GM06990 (cell line): ENCODE measurements at regions not wholly inside any gene's neighbourhood (a gene's known extent, or its start where the extent isn't known, plus 50 kb on each side); places are given as distances from the start of the nearest gene placed in this dataset.

Experiments used
- DNase-seq: peaks from one replicate; pipeline ENCODE4 v3.0.0-alpha.2; 2011; ENCODE audit not compliant: insufficient read length; ENCODE audit errors: extremely low read depth
- H3K27me3 ChIP-seq: replicated peaks from 2 replicates; pipeline ENCODE4 v1.6.0; 2011; ENCODE audit warnings: low read length; ENCODE audit not compliant: control insufficient read depth, insufficient read depth
- H3K36me3 ChIP-seq: 2 replicates; pipeline ENCODE4 v1.5.1; 2011; ENCODE audit warnings: low read length; ENCODE audit not compliant: control insufficient read depth, insufficient read depth
- H3K4me3 ChIP-seq: replicated peaks from 2 replicates; pipeline ENCODE4 v1.5.1; 2011; ENCODE audit warnings: low read depth, mild to moderate bottlenecking, control low read depth, low read length
- CTCF ChIP-seq: IDR thresholded peaks from 2 replicates; pipeline ENCODE4 v1.5.1; 2011; ENCODE audit warnings: low read length, control low read depth, mild to moderate bottlenecking, inconsistent platforms; ENCODE audit not compliant: insufficient read depth, poor library complexity, severe bottlenecking

GRCh38 chr4:75251547-75251946 is 262.7 kb downstream of the RCHY1 start:
- TF ChIP-seq CTCF = no peak
- Histone ChIP-seq H3K27me3 (no peaks in the 10 kb centered on the region), H3K4me3 (no peak overlapping the region), H3K36me3 (no peaks in the 10 kb centered on the region)
- DNase-seq = peak; percentile 62

DNA sequence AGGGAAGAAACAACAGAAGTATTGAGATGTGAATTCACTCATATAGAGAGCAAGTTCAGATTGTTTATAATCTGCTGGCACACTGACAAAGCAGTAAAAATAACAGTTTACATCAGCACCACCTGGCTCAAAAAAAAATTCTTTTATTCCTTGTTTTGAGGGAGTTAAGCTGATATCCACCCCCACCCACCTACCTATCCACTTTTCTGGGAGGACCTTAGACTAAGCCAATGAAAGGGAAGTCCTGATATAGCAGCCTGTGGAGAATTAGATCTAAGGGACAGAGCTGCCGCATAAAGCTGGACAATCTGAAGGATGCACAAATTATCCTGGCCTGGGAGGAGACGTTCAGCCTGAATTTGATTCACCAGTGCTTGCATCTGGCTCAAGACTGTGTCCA is 264.5 kb downstream of the RCHY1 start:
- no peaks in the 10 kb centered on the region for H3K27me3 ChIP-seq
- no peak for TF ChIP-seq CTCF
- H3K4me3 ChIP-seq = no peak overlapping the region
- DNase-seq = no peak
- H3K36me3 ChIP-seq = no peaks in the 10 kb centered on the region

DNA sequence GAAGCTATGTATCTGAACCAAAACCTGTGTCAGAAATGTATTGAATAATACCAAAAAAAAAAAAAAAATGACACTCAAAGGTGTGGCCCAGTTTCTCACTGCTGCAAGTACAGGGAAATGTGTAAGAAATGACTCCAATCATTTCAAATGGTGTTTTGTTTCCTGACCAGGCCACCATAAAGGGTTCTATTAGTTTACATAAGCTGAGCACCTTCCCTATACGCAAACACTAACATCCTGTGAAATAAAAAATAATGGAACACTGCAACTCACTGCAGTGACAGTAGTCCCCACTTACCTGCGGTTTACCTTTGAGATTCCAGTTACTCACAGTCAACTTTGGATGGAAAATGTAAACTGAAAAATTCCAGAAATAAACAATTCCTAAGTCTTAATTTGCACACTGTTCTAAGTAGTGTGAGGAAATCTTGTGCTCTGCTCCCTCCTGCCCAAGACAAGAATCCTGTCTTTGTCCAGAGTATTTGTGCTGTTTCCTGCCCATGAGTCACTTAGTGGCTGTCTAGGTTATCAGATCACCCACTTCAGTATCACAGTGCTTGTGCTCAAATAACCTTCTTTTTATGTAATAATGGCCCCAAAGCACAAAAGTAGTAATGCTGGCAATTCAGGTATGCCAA is 265.3 kb downstream of the RCHY1 start:
- H3K27me3 ChIP-seq = no peaks in the 10 kb centered on the region
- no peak for DNase-seq
- TF ChIP-seq CTCF = no peak
- H3K4me3 ChIP-seq = no peak overlapping the region
- H3K36me3 ChIP-seq = no peaks in the 10 kb centered on the region

DNA sequence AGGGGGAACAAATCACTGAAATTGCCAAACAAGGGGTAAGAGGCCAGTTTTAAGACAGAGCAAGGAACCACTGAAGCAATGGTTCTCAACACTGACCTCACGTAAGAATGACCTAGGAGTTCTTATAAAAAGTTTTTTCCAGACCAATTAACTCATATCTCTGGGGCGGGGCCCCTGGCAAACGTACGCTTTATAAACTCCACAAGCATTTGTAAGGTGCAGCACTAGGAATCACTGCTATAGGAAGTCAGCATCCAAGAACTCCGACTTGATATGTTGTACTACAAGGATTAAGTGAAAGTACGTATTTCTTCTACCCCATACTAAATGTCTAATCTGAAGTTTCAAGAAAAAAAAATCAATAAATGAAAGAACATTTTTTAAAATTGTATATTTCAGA is 269.9 kb downstream of the RCHY1 start:
- Histone ChIP-seq H3K27me3 (no peaks in the 10 kb centered on the region), H3K36me3 (no peaks in the 10 kb centered on the region), H3K4me3 (no peak overlapping the region)
- no peak for DNase-seq
- no peak for TF ChIP-seq CTCF

DNA sequence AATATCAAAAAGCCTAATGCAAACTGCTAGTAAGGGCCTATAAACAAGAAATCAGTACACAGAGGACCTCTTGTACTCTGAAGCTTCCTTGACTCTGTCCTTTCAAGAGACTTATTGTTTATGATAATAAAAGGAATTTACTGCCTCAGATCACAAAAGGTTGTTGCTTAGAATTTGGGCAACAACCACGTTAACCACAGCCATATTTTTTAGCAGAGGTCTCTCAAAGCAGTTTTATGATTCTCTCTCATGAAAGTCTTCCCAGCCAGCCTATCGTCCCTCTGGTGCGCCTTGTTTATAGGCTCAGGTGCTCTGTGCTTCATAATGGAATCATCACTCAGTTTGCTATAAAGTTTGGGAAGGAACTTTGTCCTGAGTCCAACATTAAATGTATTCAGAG is 270.6 kb downstream of the RCHY1 start:
- DNase-seq = no peak
- H3K36me3 ChIP-seq = no peaks in the 10 kb centered on the region
- TF ChIP-seq CTCF = no peak

More for the DNA sequence above, 270.6 kb downstream of the RCHY1 start:
- H3K27me3 ChIP-seq = no peaks in the 10 kb centered on the region
- no peak overlapping the region for H3K4me3 ChIP-seq
